HFF-Myc (cell line): ENCODE measurements at regions not wholly inside any gene's neighbourhood (a gene's known extent, or its start where the extent isn't known, plus 50 kb on each side); places are given as distances from the start of the nearest gene placed in this dataset.

ENCODE experiments used
- DNase-seq: peaks from one replicate; pipeline ENCODE4 v3.0.0-alpha.2; 2011; ENCODE audit warnings: low read depth; ENCODE audit errors: extremely low read depth
- H3K4me3 ChIP-seq: replicated peaks from 2 replicates; pipeline ENCODE4 v1.5.1; 2011; ENCODE audit warnings: low read depth, mild to moderate bottlenecking, control low read depth, low read length
- TF ChIP-seq, protein P1 (sequence below): IDR thresholded peaks from 2 replicates; pipeline ENCODE4 v1.5.1; 2012; ENCODE audit warnings: mild to moderate bottlenecking, low read depth, low read length, control low read depth; ENCODE audit errors: missing control alignments

DNA sequence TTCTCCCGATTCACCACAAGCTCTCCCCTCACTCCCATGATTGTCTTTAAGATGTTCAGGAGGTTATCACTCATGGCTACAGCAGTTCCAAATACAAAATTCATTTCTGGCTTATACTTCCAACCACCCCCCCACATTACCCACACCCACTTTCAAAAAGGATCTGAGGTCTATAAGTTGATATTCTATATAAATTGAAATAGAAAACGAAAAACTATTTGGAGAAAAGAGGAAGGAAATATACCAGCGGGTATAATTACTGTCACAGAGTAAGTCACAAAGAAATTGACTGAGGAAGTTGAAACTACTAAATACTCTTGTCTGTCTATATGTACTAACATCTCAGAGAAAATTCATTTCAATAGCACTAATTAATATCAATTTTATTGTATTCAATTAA lies 112.7 kb upstream of the TNFAIP3 start:
- H3K4me3 ChIP-seq = no peak overlapping the region
- DNase-seq = no peak
- TF ChIP-seq, protein P1, sequence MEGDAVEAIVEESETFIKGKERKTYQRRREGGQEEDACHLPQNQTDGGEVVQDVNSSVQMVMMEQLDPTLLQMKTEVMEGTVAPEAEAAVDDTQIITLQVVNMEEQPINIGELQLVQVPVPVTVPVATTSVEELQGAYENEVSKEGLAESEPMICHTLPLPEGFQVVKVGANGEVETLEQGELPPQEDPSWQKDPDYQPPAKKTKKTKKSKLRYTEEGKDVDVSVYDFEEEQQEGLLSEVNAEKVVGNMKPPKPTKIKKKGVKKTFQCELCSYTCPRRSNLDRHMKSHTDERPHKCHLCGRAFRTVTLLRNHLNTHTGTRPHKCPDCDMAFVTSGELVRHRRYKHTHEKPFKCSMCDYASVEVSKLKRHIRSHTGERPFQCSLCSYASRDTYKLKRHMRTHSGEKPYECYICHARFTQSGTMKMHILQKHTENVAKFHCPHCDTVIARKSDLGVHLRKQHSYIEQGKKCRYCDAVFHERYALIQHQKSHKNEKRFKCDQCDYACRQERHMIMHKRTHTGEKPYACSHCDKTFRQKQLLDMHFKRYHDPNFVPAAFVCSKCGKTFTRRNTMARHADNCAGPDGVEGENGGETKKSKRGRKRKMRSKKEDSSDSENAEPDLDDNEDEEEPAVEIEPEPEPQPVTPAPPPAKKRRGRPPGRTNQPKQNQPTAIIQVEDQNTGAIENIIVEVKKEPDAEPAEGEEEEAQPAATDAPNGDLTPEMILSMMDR = no peak

DNA sequence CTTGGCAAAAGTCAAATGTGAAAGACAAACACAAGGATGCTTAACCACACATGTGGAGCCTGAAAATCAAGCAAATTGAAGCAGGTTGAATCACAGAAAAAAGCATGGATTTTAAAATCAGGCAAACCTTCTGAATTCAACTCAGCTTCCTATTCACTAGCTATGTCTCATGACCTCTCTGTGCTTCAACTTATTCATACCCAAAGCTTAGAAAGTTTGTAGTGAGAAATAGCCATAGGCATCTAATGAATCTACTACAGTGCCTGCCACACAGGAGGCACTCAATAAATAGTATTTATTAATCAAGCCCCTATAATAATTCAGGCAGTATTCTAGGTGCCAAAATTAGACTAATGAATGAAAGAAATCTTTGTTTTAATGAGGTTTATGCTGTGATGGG lies 112.2 kb upstream of the TNFAIP3 start:
- TF ChIP-seq, protein P1 = no peak
- H3K4me3 ChIP-seq = no peak overlapping the region
- DNase-seq = no peak

DNA sequence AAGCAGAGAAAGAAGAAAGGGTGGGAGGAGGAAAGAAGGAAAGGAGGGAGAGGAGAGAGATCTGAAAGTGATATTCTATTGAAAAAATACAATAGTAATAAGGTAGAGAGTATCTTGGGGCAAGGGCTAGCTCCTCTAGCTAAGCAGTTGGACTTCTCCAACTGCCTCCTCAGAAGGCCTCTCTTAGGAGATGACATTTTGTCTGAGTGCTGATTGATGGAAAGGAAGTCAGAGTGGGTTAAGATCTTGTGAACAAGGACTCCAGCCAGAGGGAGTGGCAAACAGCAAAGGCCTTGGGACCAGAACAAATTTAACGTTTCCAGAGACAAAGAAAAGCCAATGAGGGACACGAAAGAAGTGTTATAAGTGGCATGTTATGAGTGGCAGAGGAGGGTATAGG lies 111.8 kb upstream of the TNFAIP3 start:
- TF ChIP-seq, protein P1 = no peak
- H3K4me3 ChIP-seq = no peak overlapping the region
- no peak for DNase-seq

DNA sequence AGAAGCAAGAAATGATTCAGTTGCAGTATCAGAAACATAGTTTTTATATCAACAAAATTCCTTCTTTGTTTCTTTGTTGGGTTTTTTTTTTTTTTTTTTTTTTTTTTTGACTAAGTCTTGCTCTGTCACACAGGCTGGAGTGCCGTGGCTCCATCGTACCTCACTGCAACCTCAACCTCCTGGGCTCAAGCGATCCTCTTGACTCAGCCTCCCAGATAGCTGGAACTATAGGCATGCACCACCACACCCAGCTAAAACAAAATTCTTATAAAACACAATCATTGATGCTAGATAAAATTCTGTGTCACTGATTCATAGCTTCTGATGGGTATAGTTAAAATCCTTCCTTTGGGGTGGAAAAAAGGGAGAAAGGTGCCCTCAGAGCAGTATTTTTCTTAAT lies 110.3 kb upstream of the TNFAIP3 start:
- no peak for DNase-seq
- TF ChIP-seq, protein P1 = no peak
- no peak overlapping the region for H3K4me3 ChIP-seq

DNA sequence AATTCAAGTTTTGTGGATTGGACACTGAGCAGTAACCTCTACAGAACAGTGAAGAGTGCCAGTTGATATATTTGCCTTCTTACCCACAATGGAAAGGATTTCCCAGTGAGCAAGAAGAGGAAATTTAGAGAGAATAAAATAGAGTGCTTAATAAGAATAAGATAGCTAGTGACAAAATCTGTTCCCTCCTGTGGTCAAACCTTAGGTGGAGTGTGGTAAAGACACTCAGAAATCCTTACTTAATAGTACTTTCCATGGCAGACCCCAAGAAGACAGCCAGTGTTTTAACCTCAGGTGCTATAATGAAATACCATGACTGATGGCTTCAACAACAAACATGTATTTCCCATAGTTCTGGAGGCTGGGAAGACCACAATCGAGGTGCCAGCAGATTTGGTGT lies 108.4 kb upstream of the TNFAIP3 start:
- TF ChIP-seq, protein P1 = no peak
- H3K4me3 ChIP-seq = no peak overlapping the region
- DNase-seq = no peak

DNA sequence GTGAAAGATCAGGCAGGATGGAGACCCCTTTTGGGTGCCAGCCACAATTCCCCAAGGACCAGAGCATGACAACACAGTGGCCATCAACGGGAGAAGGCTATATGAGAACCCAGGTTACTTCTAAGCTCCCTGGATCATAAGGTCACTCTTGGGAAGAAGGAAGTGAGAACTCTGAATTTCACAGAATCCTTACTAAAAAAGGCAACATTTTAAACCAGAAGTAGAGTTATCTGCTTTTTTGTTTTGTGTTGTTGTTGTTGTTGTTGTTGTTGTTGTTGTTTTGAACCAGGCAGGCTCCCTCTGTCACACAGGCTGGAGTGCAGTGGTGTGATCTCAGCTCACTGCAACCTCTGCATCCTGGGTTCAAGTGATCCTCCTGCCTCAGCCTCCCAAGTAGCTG lies 107.4 kb upstream of the TNFAIP3 start:
- no peak overlapping the region for H3K4me3 ChIP-seq
- no peak for DNase-seq
- TF ChIP-seq, protein P1 = no peak

DNA sequence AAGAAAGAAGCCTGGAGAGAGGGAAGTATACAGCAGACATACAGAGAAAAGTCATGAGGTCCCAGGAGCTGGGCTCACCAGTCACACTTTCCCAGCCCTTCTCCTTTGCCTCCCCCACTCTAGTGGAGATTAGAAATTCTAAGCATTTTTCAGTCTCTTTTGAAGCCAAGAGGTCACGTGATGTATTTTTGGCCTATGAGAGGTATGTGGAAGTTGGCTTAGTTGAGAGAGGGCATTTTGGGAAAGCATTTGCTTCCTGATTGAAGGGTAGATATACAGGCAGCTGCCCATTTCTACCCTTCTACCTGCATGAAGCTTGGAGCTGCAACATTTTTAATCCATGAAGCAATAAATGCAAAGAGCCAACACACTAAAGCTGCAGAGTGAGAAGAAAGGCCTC lies 106.0 kb upstream of the TNFAIP3 start:
- no peak for DNase-seq
- no peak overlapping the region for H3K4me3 ChIP-seq
- TF ChIP-seq, protein P1 = no peak
